UCSD-AML1 (cell line): ENCODE measurements at regions not wholly inside any gene's neighbourhood (a gene's known extent, or its start where the extent isn't known, plus 50 kb on each side); places are given as distances from the start of the nearest gene placed in this dataset.

Experiments used
- DNase-seq: peaks from one replicate; lab custom pipeline; 2025; ENCODE audit not compliant: unreplicated experiment; lab: John Stamatoyannopoulos, UW

DNA sequence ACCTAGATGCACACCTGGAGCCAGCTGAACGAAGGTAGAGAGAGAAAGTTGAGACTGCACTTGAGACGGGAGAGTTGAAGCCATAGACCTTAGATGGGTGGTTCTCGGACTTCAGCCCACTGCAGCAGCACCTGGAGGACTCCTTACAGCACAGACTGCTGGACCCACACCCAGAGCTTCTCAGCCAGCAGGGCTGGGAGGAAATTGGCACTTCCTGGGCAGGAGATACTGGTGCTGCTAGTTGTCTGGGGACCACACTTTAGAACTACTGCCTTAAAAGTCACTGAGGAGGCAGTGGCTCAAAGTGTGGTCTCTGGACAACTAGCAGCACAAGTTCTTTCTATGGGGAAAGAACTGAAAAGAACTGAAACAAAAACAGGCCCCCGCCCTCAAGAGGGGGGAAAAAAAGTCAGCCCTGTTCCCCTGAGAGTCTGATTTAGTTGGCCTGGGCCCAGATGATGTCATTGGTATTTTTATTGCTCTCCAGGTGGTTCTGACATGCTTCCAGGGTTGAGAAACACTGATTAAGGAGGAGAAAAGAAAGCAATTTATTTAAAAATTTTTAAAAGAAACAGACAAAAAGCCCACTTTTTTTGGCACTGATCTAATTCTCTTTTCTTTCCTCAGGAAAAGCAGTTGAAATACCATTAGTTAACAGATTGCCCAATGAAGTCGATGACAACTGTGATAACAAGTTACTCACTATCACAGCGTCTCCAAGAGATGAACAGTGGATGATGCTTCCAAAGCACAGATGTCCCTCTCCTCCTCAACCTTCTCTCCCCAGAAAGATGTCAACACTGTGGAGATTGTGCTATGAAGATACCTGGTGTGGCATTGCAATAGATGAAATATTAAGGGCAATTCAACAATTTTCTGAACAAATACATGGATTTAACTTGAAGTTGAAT lies 73.6 kb upstream of the ADAMTS16 start:
- DNase-seq, result no peak

DNA sequence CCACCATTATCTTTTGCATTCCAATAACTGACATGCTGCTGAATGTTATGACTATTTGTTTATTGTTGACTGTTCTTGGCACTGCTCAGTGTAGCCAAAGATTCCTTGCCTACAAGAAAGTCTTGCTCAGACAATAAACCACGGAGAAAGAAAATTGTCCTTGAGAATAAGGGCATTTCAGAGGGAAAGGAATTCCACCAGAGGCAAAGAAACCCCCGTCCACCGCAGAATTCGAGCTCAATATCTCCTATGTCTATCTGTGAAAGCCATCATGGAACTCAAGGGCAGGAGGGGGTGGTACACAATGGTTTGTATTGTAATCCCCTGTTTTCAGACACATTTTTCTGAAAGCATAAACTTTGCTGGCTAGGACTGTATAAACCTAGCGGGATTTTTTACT lies 70.3 kb upstream of the ADAMTS16 start:
- no peak for DNase-seq

DNA sequence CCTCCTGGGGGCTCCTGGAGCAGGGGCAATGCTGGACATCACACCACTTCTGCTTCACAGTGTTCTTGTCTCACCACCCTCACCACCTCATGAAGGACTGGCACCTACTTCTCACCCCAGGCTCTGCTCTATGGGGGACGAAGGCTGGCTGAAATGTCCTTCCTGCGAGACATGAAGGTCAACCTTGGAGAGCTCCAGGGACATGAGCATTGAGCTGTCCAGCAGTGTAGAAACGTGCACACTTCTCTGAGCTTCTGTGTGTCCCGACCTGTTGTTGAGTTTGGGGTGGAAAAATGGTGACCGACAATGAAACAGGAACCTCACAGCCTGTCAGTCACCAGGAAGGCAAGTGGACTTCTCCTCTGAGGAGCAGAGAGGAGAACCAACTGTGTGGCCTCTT lies 68.6 kb upstream of the ADAMTS16 start:
- DNase-seq, result no peak

DNA sequence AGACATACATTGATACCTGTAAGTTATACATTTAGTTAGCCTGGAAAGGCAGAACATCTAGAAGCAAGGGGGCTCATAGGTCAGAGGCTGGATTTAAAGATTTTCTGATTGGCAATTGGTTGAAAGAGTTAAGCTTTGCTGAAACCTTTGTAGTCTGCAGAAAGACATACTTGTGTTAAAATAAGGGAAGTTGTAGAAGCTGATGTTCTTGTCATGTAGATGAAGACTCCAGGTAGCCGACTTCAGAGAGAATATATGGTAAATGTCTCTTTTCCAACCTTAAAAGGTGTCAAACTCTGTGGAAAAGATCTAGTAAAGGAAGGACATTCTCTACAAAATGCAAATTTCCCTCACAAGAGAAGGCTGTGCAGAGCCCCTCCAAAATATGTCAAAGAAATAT lies 62.9 kb upstream of the ADAMTS16 start:
- no peak for DNase-seq

DNA sequence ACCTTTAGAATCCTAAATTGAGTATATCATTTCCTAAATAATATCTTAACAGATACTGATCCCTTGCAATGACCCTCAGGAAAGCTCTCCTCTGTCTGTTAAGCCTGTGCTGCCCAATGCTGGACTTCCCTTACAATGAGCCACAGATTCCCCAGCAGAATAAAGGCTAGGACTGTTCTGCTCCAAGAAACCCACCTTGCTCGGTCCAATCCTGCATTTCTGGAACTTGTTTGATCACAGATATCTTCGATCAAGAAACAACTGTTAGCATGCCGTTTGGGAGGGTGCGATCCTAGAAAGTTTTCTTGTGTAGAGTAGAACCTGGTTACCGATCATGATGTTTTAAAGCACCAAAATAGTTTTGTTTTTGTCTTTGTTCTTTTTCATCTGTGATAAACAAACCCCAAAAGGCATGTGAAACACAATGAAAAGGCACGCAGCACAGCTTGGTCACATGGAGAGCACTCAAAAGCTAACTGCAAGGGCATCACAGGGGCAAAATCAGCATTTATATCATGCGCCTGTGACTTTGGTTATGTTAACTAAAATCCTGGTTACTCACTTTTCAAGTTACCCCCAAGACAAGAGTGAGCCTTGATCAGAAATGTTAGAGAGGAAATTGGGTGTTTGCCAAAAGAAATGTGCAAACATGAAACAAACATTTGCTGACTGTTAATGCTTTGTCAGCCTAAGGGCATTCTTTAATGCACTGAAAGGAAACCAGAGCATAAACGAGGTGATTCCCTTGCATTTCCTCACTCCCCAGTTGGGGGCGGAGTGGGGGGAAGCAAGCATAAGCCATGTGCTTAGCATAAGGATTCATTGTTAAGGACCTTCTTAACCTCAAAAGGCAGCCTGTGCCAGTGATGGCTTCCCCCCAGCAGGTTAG lies 61.9 kb upstream of the ADAMTS16 start:
- DNase-seq, result no peak

DNA sequence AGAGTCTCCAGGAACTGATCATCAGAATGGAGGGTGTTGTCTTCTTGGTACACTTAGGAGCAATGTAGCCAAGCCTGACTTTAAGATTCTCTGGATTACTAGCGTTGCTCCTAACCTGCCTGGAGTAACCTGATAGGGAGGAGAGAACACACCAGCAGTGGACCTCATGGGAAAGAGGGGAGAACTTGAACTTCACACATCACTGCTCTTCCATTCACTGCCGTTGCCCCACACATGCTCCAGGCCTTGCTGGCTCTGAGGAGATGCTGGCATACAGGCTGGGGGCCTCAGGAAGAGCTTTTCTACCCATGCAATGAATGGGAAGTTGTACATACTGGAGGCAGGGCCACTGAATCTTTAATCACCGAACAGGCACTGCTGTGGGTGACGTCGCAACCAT lies 60.3 kb upstream of the ADAMTS16 start:
- DNase-seq, result no peak

DNA sequence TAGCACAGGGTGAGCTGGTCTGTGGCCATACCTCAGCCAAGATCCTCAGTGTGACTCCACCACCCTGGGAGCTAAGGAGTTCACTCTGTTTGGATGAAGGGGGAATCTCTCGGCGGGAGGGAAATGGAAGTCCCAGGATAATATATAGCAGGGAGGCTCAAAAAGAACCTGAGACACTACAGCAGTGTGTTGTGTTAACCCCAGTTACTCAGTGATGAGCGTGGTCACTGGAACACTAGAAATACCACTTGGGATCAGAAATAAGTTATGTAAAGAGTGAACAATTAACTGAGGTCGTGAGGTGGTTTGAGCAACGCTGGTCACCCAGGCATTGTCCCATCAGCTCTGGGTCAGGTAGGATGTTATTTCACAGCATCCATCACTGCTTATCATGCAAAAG lies 59.3 kb upstream of the ADAMTS16 start:
- no peak for DNase-seq

DNA sequence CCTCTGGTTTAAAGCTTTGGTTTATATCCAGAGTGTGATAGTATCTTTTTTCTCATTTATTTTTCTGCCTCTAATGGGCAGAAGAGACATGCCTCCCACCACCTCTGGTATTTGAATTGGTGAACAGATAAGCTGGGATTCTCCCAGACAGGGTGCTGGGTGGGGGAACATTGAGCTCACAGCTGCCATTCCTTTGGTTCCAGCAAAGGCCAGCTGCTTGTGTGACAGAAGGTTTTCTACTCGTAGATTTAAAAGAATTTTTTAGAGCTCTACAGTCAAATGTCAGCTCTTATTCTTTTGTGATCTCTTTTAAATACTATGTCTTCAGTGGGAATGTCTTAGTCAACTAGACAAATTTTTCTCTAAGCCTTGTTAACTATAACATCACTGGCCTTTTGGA lies 54.7 kb upstream of the ADAMTS16 start:
- DNase-seq, result no peak

DNA sequence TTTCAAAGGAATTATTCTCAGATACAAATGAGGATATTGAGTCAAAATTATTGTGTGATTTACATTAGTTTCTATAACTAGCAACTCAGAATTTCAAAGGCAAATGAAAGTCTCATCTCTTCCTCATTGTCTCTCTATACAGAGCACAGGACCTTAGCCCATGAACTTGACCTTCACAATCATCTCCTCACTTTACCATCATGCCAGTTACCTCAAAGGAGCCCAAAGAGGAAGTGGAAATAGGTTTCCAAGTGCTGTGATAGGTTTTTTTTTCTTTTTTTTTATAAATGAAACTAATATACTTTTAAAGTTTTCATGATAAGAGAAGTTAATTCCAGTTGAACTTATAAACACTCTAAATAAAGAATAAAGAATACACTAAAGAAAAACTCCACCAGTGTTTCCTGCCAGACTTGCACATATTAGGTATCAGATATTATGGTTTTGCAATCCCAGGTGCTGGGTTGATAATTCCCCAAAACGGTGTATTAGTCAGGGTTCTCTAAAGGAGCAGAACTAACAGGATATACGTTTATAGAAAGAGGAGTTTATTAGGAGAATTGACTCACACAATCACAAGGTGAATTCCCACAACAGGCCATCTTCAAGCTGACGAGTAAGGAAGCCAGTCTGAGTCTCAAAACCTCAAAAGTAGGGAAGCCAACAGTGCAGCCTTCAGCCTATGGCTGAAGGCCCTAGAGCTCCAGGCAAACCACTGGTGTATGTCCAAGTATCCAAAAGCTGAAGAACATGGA lies 50.1 kb upstream of the ADAMTS16 start:
- DNase-seq, result no peak
